Omental fat pad (tissue), 3 donors: ENCODE measurements at regions not wholly inside any gene's neighbourhood (a gene's known extent, or its start where the extent isn't known, plus 50 kb on each side); places are given as distances from the start of the nearest gene placed in this dataset.

Experiments
- ATAC-seq: fragments of 150-250 bp; one replicate; pipeline ENCODE4 v1.9.1; 2016; ENCODE audit warnings: mild to moderate bottlenecking, moderate library complexity; ENCODE audit not compliant: low FRiP score
- DNase-seq: peaks from one replicate; pipeline ENCODE4 v3.0.0-alpha.2; 2019; ENCODE audit warnings: low spot score
- TF ChIP-seq, protein P1 (sequence below), 3 donors: fragments of 450-650 bp; IDR thresholded peaks; one replicate each; pipeline ENCODE4 v1.5.1; 2016 to 2017; ENCODE audit warnings: antibody characterized with exemption in 3 of 3, mild to moderate bottlenecking in 3 of 3, moderate library complexity in 2 of 3

DNA sequence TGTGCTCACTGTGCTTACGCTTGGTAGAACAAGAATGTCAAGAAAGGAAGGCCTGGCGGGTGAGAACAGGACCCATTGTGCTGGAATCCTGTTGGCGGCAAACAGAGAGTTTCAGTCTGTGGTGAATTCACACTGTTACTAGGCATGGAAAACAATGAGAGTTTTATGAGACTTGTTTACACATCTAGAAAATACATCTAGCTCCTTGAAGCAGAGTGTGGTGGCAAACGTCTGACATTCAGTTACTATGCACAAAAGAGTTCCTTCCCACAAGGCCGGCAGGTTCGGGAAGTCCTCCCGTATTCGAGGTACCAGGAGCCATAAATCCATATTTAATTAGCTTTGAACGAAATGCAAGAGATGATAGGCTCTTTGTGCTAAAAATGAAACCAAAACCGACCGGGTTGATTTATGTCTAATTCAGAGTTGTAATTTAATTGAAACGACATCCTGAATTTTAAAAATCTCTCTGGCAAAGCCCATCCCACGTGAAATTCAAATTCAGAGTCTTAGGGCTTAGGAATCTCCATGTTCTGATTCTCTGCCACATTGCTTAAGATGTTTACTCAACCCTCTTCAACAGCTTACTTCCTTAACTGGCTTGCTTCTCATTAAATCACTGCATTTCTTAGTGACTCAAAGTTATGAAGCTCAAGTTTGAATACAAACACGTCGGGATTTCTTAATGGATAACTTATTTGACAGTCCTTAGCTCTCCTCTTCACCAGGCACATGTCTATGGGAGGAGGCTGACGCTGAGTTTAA, 299.9 kb upstream of the PITRM1 start:
- TF ChIP-seq, protein P1, sequence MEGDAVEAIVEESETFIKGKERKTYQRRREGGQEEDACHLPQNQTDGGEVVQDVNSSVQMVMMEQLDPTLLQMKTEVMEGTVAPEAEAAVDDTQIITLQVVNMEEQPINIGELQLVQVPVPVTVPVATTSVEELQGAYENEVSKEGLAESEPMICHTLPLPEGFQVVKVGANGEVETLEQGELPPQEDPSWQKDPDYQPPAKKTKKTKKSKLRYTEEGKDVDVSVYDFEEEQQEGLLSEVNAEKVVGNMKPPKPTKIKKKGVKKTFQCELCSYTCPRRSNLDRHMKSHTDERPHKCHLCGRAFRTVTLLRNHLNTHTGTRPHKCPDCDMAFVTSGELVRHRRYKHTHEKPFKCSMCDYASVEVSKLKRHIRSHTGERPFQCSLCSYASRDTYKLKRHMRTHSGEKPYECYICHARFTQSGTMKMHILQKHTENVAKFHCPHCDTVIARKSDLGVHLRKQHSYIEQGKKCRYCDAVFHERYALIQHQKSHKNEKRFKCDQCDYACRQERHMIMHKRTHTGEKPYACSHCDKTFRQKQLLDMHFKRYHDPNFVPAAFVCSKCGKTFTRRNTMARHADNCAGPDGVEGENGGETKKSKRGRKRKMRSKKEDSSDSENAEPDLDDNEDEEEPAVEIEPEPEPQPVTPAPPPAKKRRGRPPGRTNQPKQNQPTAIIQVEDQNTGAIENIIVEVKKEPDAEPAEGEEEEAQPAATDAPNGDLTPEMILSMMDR (IDR thresholded peaks at IDR 0.05): no peak
- DNase-seq: no peak
- ATAC-seq: peak; percentile 64

DNA sequence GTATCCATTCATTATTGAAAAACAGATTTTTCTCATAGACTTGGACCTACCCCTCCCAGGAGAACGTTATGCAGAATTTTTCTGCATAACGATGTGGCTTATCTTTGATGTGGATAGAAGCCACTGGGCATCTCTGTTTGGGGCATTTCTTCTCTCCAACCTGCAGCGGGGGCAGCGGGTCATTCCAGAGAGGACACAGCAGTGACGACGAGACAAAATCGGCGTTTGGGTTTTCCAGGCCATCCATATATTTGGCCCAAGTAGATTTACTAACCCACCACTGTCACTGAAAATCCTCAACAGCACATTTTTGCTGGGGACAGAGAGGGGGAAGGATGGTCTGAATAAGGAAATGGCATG, 299.3 kb upstream of the PITRM1 start:
- ATAC-seq (no peak), DNase-seq (no peak)
- TF ChIP-seq, protein P1 (IDR thresholded peaks at IDR 0.05): no peak

DNA sequence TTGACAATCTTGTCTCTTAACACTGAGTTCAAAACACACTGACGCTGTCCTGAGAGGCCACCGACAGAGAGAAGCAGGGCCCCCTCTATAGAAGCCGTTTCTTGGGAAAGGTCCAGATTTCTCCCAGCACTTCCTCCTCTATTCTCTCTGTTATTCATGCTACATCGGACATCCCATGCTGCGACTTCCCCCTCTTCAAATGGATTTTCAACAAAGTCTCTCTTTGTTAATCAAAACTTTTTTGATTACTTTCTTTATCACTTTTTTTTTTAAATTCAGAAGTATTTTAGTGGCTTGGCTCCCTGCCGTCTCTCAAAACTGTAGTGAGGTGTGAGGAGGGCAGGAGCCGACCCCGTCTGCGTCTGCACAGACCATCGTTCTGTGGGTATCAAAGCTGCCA, 298.9 kb upstream of the PITRM1 start:
- ATAC-seq: no peak
- no peak for DNase-seq
- TF ChIP-seq, protein P1 (IDR thresholded peaks at IDR 0.05): no peak

DNA sequence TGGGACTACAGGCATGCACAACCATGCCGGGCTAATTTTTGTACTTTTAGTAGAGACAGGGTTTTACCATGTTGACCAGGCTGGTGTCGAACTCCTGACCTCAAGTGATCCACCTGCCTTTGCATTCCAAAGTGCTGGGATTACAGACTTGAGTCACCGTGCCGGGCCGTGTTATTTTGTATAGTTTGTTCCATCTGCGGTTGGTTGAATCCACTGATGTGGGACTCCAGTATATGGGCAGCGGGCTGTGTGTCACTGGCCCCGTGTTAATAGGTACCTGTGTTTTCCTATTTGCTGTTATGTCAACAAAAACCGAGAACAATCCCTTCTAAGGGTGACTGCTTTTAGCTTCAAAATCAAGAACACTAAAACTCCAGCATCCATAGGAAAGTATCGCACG, 297.6 kb upstream of the PITRM1 start:
- TF ChIP-seq, protein P1 (IDR thresholded peaks at IDR 0.05): no peak
- no peak for DNase-seq
- ATAC-seq: no peak

DNA sequence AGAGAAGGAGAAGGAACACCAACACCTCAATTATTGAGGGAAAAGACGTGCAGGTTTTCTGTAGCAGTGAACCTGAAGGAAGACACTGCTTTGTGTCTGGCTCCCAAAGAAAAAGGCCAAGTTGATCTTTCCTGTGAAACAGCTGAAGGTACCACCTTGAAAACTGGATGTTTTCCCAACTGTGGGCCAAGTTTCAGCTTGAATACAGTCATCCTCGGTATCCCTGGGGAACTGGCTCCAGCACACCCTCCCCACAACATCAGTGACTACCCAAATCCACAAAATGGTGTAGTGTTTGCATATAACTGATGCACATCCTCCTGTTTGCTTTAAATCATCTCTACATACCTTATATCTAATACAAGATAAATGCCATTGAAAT, 297.0 kb upstream of the PITRM1 start:
- TF ChIP-seq, protein P1 (IDR thresholded peaks at IDR 0.05): no peak
- ATAC-seq (no peak), DNase-seq (no peak)

DNA sequence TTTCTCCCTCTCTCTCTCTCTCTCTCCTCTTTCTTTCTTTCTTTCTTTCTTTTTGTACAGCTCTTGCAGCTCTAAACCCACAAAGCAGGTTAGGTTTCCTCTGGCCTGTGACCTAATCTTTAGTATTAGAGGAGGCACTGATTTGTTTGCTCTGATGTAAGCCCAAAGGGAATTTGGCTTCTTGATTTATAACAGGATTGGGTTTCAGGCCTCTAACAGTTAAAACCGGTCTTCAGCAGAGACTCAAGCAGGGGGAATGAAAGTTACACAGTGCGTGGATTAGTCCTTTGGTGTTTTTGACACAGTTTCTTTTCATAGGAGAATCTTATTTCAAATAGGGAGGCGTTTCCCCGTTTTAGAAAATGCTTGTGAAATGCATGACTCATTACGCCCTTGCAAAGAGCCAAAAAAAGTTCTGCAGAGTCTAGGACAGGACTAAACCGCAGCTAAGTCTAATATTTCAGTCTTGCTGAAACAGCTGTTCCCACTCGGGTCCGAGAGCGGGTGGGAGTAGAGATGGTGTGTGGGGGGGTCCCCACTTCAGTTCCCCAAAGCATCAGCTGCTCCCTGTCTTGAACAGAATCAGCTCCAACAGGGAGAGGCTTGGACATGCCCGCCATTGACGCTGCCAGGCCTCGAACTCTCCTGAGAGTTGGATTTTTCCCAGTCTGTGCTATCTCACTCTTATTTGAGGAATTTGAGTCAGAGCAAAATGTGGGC, 296.5 kb upstream of the PITRM1 start:
- DNase-seq (no peak), ATAC-seq (peak; percentile 63)
- TF ChIP-seq, protein P1 (IDR thresholded peaks at IDR 0.05): no peak
